Ovary (tissue), 3 donors: ENCODE measurements at regions not wholly inside any gene's neighbourhood (a gene's known extent, or its start where the extent isn't known, plus 50 kb on each side); places are given as distances from the start of the nearest gene placed in this dataset.

Experiments
- CTCF ChIP-seq, 3 donors: fragments of 450-650 bp in 2 of 3; fragments of 200-600 bp in 1 of 3; IDR thresholded peaks; one replicate each; pipeline versions ENCODE4 v1.5.1 to v1.8.0; 2016 to 2022; ENCODE audit warnings: antibody characterized with exemption in 3 of 3, mild to moderate bottlenecking in 1 of 3
- EP300 ChIP-seq: sonication (generic); formaldehyde crosslinking; IDR thresholded peaks from one replicate; pipeline ENCODE4 v1.6.1; 2017; ENCODE audit warnings: antibody characterized with exemption
- POLR2A ChIP-seq: fragments of 450-650 bp; IDR thresholded peaks from one replicate; pipeline ENCODE4 v1.6.1; 2017; ENCODE audit warnings: antibody characterized with exemption, mild to moderate bottlenecking, moderate library complexity
- donor health status: DM: no; HTN: no; CAD: no.

GRCh38 chr1:58317694-58318093 is 228.8 kb downstream of the OMA1 start:
- TF ChIP-seq CTCF (IDR thresholded peaks at IDR 0.05) (no peak), EP300 (no peak), POLR2A (no peak)
